ENCODE measurements at regions not wholly inside any gene's neighbourhood (a gene's known extent, or its start where the extent isn't known, plus 50 kb on each side); places are given as distances from the start of the nearest gene placed in this dataset.

DNA sequence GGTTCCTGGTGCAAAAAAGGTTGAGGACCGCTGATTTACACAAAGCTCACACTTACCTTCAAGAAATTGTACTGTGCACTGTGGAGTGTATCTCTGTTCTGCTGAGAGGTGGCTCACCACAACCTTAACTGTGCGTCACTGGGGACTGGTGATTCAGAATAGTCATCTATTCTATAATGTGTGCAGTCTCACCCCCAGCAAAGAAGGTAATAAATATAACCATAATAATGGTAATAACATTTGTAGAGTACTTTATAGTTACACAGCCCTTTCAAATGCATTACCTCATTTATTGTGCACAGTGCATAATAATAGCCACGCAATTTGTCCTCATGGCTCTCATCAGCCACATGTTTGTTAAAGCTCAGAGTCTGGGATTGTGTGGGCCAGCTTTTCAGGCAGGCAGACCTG lies 59.4 kb upstream of the DUSP10 start:
- Histone ChIP-seq H2AFZ (ENCODE audit: low read depth) (no peak overlapping the region), H3K4me3 (ENCODE audit: low read depth in 2 of 2, low read length in 1 of 2) (no peak overlapping the region), H3K9ac (no peak overlapping the region), H3K9me2 (no peaks in the 10 kb centered on the region), H3K4me1 (ENCODE audit: control insufficient read depth in 1 of 2, insufficient read depth in 2 of 2, low read depth in 1 of 2, low read length in 1 of 2) (peaks cover 0 to 7% of the 10 kb centered on the region in 2 experiments; a peak in 1 of 4 replicates), H3K79me2 (ENCODE audit: insufficient read depth) (no peaks in the 10 kb centered on the region), H3K27me3 (ENCODE audit: insufficient read depth) (no peaks in the 10 kb centered on the region), H3K36me3 (replicated peaks in 1 of 2; ENCODE audit: control insufficient read depth in 1 of 2, insufficient read depth in 2 of 2, low read length in 1 of 2) (no peaks in the 10 kb centered on the region), H3F3A (replicated peaks; ENCODE audit: insufficient read depth) (peaks cover 4% of the 10 kb centered on the region), H4K20me1 (ENCODE audit: insufficient read depth) (no peaks in the 10 kb centered on the region), H3K4me2 (no peak overlapping the region), H3K9me3 (peaks cover 7% of the 10 kb centered on the region; the same call in 1 of the 2 replicates), H3K27ac (ENCODE audit: low read depth in 2 of 2, low read length in 1 of 2) (no peak overlapping the region)
- 91% methylated on average over 3 of the region's 3 CpGs for WGBS (ENCODE audit: low lambda C conversion rate)
- ChIA-PET POLR2A (no interaction called here), CTCF (interaction anchor here (1.0 kb wide), 1 partner anchor 14 kb away, joined by 3 read pairs; no protein-coding TSS in a partner anchor)
- no peak for DNase-seq
- no peak for TF ChIP-seq RCOR1 (IDR thresholded peaks at IDR 0.05; ENCODE audit: low read length)

GRCh38 chr1:221800831-221801230 lies 58.9 kb upstream of the DUSP10 start:
- no peak overlapping the region for H3K4me2 ChIP-seq
- no peak overlapping the region for H2AFZ ChIP-seq (ENCODE audit: low read depth)
- no peak overlapping the region for H3K27ac ChIP-seq (ENCODE audit: low read depth in 2 of 2, low read length in 1 of 2)
- H3K9me3 ChIP-seq = peaks cover 7% of the 10 kb centered on the region; the same call in 1 of the 2 replicates
- no peak for DNase-seq
- TF ChIP-seq, protein P1, sequence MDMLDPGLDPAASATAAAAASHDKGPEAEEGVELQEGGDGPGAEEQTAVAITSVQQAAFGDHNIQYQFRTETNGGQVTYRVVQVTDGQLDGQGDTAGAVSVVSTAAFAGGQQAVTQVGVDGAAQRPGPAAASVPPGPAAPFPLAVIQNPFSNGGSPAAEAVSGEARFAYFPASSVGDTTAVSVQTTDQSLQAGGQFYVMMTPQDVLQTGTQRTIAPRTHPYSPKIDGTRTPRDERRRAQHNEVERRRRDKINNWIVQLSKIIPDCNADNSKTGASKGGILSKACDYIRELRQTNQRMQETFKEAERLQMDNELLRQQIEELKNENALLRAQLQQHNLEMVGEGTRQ (IDR thresholded peaks at IDR 0.05; ENCODE audit: borderline replicate concordance, low read depth, low read length) = no peak
- TF ChIP-seq ELF1 (IDR thresholded peaks at IDR 0.05) (no peak), TCF12 (IDR thresholded peaks at IDR 0.05) (no peak), TEAD4 (IDR thresholded peaks at IDR 0.05; ENCODE audit: borderline replicate concordance, insufficient read depth) (no peak)
- H3K9ac ChIP-seq = no peak overlapping the region
- H4K20me1 ChIP-seq (ENCODE audit: insufficient read depth) = no peaks in the 10 kb centered on the region
- no peaks in the 10 kb centered on the region for H3K79me2 ChIP-seq (ENCODE audit: insufficient read depth)
- 42% methylated on average over 2 of the region's 3 CpGs for WGBS (ENCODE audit: low lambda C conversion rate)
- H3K27me3 ChIP-seq (ENCODE audit: insufficient read depth) = no peaks in the 10 kb centered on the region
- ChIA-PET POLR2A (no interaction called here), CTCF (interaction anchor here (1.0 kb wide), 1 partner anchor 14 kb away, joined by 3 read pairs; no protein-coding TSS in a partner anchor)
- H3F3A ChIP-seq (replicated peaks; ENCODE audit: insufficient read depth) = peaks cover 4% of the 10 kb centered on the region
- H3K4me3 ChIP-seq (ENCODE audit: low read depth in 2 of 2, low read length in 1 of 2) = no peak overlapping the region
- peaks cover 0 to 7% of the 10 kb centered on the region in 2 experiments; a peak in 1 of 4 replicates for H3K4me1 ChIP-seq (ENCODE audit: control insufficient read depth in 1 of 2, insufficient read depth in 2 of 2, low read depth in 1 of 2, low read length in 1 of 2)
- H3K36me3 ChIP-seq (replicated peaks in 1 of 2; ENCODE audit: control insufficient read depth in 1 of 2, insufficient read depth in 2 of 2, low read length in 1 of 2) = no peaks in the 10 kb centered on the region
- no peaks in the 10 kb centered on the region for H3K9me2 ChIP-seq

GRCh38 chr1:221797506-221797905 lies 55.6 kb upstream of the DUSP10 start:
- ChIA-PET CTCF (no interaction called here), POLR2A (no interaction called here)
- H3K9me2 ChIP-seq = no peaks in the 10 kb centered on the region
- peaks cover 3% of the 10 kb centered on the region for H3F3A ChIP-seq (replicated peaks; ENCODE audit: insufficient read depth)
- H2AFZ ChIP-seq (ENCODE audit: low read depth) = no peak overlapping the region
- no peaks in the 10 kb centered on the region for H3K79me2 ChIP-seq (ENCODE audit: insufficient read depth)
- no peak overlapping the region for H3K4me2 ChIP-seq
- no peak for DNase-seq
- peaks cover 0 to 6% of the 10 kb centered on the region in 2 experiments; a peak in 1 of 4 replicates for H3K4me1 ChIP-seq (ENCODE audit: control insufficient read depth in 1 of 2, insufficient read depth in 2 of 2, low read depth in 1 of 2, low read length in 1 of 2)
- no peak overlapping the region for H3K27ac ChIP-seq (ENCODE audit: low read depth in 2 of 2, low read length in 1 of 2)
- H3K9ac ChIP-seq = no peak overlapping the region
- H4K20me1 ChIP-seq (ENCODE audit: insufficient read depth) = no peaks in the 10 kb centered on the region
- peaks cover 7% of the 10 kb centered on the region; the same call in 1 of the 2 replicates for H3K9me3 ChIP-seq
- H3K36me3 ChIP-seq (replicated peaks in 1 of 2; ENCODE audit: control insufficient read depth in 1 of 2, insufficient read depth in 2 of 2, low read length in 1 of 2) = no peaks in the 10 kb centered on the region
- TF ChIP-seq GABPA (IDR thresholded peaks at IDR 0.05; ENCODE audit: low read depth) (no peak), RXRA (IDR thresholded peaks at IDR 0.05; ENCODE audit: borderline replicate concordance, low read depth) (no peak), MXI1 (IDR thresholded peaks at IDR 0.05; ENCODE audit: low read depth, low read length) (no peak), SIN3A (IDR thresholded peaks at IDR 0.05; ENCODE audit: borderline replicate concordance, low read depth, low read length) (no peak), GATA2 (CRISPR knock-in tag; IDR thresholded peaks at IDR 0.05) (no peak), NRF1 (IDR thresholded peaks at IDR 0.05; ENCODE audit: low read depth, low read length) (no peak), POLR2AphosphoS5 (IDR thresholded peaks at IDR 0.05; ENCODE audit: low read depth, low read length) (no peak)
- TF ChIP-seq, protein P2, sequence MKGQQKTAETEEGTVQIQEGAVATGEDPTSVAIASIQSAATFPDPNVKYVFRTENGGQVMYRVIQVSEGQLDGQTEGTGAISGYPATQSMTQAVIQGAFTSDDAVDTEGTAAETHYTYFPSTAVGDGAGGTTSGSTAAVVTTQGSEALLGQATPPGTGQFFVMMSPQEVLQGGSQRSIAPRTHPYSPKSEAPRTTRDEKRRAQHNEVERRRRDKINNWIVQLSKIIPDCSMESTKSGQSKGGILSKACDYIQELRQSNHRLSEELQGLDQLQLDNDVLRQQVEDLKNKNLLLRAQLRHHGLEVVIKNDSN (IDR thresholded peaks at IDR 0.05; ENCODE audit: borderline replicate concordance, low read depth) = no peak
- no peak overlapping the region for H3K4me3 ChIP-seq (ENCODE audit: low read depth in 2 of 2, low read length in 1 of 2)
- no peaks in the 10 kb centered on the region for H3K27me3 ChIP-seq (ENCODE audit: insufficient read depth)
